Right atrium auricular region (tissue), 2 donors: ENCODE measurements at regions not wholly inside any gene's neighbourhood (a gene's known extent, or its start where the extent isn't known, plus 50 kb on each side); places are given as distances from the start of the nearest gene placed in this dataset.

Experiments
- DNase-seq: peaks from one replicate; pipeline ENCODE4 v3.0.0-alpha.2; 2019; ENCODE audit warnings: low spot score
- H3K27ac ChIP-seq, 2 donors: fragments of 200-600 bp; sonication (generic); 1 replicate in 1 of 2; 2 replicates in 1 of 2; pipeline ENCODE4 v1.5.1; 2016 to 2019
- H3K27me3 ChIP-seq, 2 donors: fragments of 200-600 bp; sonication (generic); one replicate each; pipeline versions ENCODE4 v1.5.1 to v1.6.0; 2017 to 2019
- H3K36me3 ChIP-seq: fragments of 200-600 bp; sonication (generic); one replicate; pipeline ENCODE4 v1.5.1; 2016
- H3K4me1 ChIP-seq, 2 donors: fragments of 200-600 bp; sonication (generic); one replicate each; pipeline versions ENCODE4 v1.5.1 to v1.6.0; 2017 to 2019
- H3K4me3 ChIP-seq, 2 donors: fragments of 200-600 bp; sonication (generic); 1 replicate in 1 of 2; 2 replicates in 1 of 2; pipeline ENCODE4 v1.5.1; 2017 to 2019; ENCODE audit warnings: mild to moderate bottlenecking in 1 of 2, moderate library complexity in 1 of 2
- H3K9me3 ChIP-seq, 2 donors: fragments of 200-600 bp; sonication (generic); one replicate each; pipeline ENCODE4 v1.5.1; 2019
- CTCF ChIP-seq, 2 donors: fragments of 200-600 bp; sonication (generic); IDR thresholded peaks; one replicate each; pipeline ENCODE4 v1.5.1; 2019; ENCODE audit warnings: antibody characterized with exemption in 2 of 2

DNA sequence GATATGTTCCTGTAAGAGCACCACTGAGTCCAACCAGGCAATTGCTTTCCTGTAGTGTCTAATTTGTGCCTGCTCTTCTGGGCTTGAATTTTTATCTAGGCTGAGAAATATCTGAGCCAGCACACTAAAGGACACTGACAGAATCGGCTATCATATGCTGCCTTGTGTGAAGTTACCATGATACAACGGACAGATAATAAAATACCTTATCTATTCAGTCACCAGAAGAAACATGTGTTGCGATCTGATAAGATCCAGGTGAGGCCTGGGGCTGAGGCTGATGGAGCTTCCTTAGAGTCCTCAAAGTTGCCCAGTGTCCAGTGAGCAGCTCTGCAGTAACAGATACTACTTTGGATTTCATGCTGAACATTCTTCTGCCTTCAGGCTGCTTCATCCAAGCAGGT is 111.8 kb downstream of the ZNF518B start:
- no peak overlapping the region for H3K27ac ChIP-seq
- TF ChIP-seq CTCF (IDR thresholded peaks at IDR 0.05) = no peak
- no peaks in the 10 kb centered on the region for H3K36me3 ChIP-seq
- no peak for DNase-seq
- no peaks in the 10 kb centered on the region for H3K27me3 ChIP-seq
- H3K4me3 ChIP-seq = no peak overlapping the region
- H3K4me1 ChIP-seq = no peaks in the 10 kb centered on the region
- no peaks in the 10 kb centered on the region for H3K9me3 ChIP-seq

- H3K27me3 ChIP-seq = no peaks in the 10 kb centered on the region
Observed at GRCh38 chr4:10344824-10345223, 112.4 kb downstream of the ZNF518B start.

GRCh38 chr4:10343656-10344055 is 113.6 kb downstream of the ZNF518B start:
- Histone ChIP-seq H3K27ac (no peak overlapping the region), H3K4me1 (no peaks in the 10 kb centered on the region), H3K9me3 (no peaks in the 10 kb centered on the region), H3K36me3 (no peaks in the 10 kb centered on the region), H3K4me3 (no peak overlapping the region), H3K27me3 (no peaks in the 10 kb centered on the region)
- no peak for TF ChIP-seq CTCF (IDR thresholded peaks at IDR 0.05)
- DNase-seq = no peak

More at GRCh38 chr4:10344824-10345223, 112.4 kb downstream of the ZNF518B start:
- Histone ChIP-seq H3K4me3 (no peak overlapping the region), H3K4me1 (no peaks in the 10 kb centered on the region), H3K9me3 (no peaks in the 10 kb centered on the region), H3K36me3 (no peaks in the 10 kb centered on the region), H3K27ac (no peak overlapping the region)
- no peak for DNase-seq
- TF ChIP-seq CTCF (IDR thresholded peaks at IDR 0.05) = no peak

DNA sequence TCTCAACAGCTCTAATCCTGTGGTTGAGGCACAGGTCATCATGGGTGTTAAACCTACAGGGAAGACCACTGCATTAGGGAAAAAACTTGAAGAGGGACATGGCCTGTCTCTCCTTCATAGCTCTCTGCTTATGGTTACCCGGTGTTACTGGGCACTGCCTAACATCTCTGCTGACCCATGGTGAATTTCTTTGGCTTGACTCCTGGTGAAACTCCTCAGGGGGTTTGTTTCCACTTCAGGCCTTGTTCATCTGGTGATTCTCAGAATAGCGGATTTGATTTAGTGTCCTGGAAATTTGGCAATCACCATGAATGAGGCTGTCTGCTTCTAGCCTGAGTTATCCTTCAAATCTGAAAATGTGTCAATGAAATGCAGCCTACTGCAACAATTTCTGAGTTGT is 114.4 kb downstream of the ZNF518B start:
- Histone ChIP-seq H3K27me3 (no peaks in the 10 kb centered on the region), H3K36me3 (no peaks in the 10 kb centered on the region), H3K4me1 (no peaks in the 10 kb centered on the region), H3K27ac (no peak overlapping the region), H3K4me3 (no peak overlapping the region), H3K9me3 (no peaks in the 10 kb centered on the region)
- DNase-seq = no peak
- no peak for TF ChIP-seq CTCF (IDR thresholded peaks at IDR 0.05)

DNA sequence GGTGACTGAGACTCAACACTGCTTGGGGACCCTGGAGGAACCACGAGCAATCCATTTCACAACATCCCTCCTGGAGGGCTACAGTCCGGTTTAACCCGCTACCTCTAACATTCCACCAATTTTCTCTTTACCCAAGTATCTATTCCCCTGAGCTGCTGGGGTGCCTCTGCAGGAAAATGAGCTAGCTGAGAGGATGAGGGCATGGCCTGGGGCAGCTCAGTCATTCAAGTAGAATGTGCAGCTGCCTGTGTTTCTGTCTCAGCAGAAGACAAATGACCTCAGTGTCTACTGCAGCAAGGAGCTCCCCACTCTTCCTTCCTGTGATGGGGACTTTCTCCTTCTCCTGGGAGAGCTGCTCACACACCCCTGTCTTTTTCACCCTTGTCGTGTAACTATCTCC is 120.8 kb downstream of the ZNF518B start:
- Histone ChIP-seq H3K4me3 (no peak overlapping the region), H3K27ac (no peak overlapping the region), H3K9me3 (no peaks in the 10 kb centered on the region), H3K36me3 (no peaks in the 10 kb centered on the region), H3K4me1 (no peaks in the 10 kb centered on the region), H3K27me3 (no peaks in the 10 kb centered on the region)
- TF ChIP-seq CTCF (IDR thresholded peaks at IDR 0.05) = no peak
- no peak for DNase-seq

- DNase-seq = no peak
- Histone ChIP-seq H3K27ac (no peak overlapping the region), H3K9me3 (no peaks in the 10 kb centered on the region), H3K4me3 (no peak overlapping the region), H3K36me3 (no peaks in the 10 kb centered on the region), H3K27me3 (no peaks in the 10 kb centered on the region), H3K4me1 (no peaks in the 10 kb centered on the region)
- no peak for TF ChIP-seq CTCF (IDR thresholded peaks at IDR 0.05)
Observed at GRCh38 chr4:10335050-10335449, 122.2 kb downstream of the ZNF518B start.
